Esophagus (tissue), 2 donors: ENCODE measurements at regions not wholly inside any gene's neighbourhood (a gene's known extent, or its start where the extent isn't known, plus 50 kb on each side); places are given as distances from the start of the nearest gene placed in this dataset.
"Not testable (repeated sequence)": the region's sequence is repeated elsewhere in the genome, so short reads cannot be mapped to it uniquely, and the experiment has no call there.

Experiments
- H3K27ac ChIP-seq, 2 donors: one replicate each; pipeline ENCODE4 v1.5.1; 2013; ENCODE audit warnings: low read depth in 2 of 2, mild to moderate bottlenecking in 2 of 2, inconsistent platforms in 1 of 2, low read length in 1 of 2, moderate library complexity in 1 of 2
- H3K27me3 ChIP-seq, 2 donors: one replicate each; pipeline ENCODE4 v1.6.1; 2013; ENCODE audit warnings: low read length in 2 of 2, control low read depth in 1 of 2, mild to moderate bottlenecking in 1 of 2; ENCODE audit not compliant: insufficient read depth in 2 of 2, control insufficient read depth in 1 of 2
- H3K36me3 ChIP-seq, 2 donors: one replicate each; pipeline ENCODE4 v1.6.1; 2013; ENCODE audit warnings: low read length in 1 of 2; ENCODE audit not compliant: control insufficient read depth in 2 of 2, insufficient read depth in 2 of 2
- H3K4me1 ChIP-seq, 2 donors: one replicate each; pipeline ENCODE4 v1.6.1; 2013; ENCODE audit warnings: low read length in 1 of 2; ENCODE audit not compliant: control insufficient read depth in 2 of 2, insufficient read depth in 2 of 2
- H3K4me3 ChIP-seq, 2 donors: one replicate each; pipeline ENCODE4 v1.5.1; 2013; ENCODE audit warnings: low read length in 2 of 2, mild to moderate bottlenecking in 2 of 2, low read depth in 1 of 2, moderate library complexity in 1 of 2
- H3K9me3 ChIP-seq, 2 donors: one replicate each; pipeline ENCODE4 v1.6.1; 2013; ENCODE audit warnings: mild to moderate bottlenecking in 2 of 2, low read depth in 1 of 2, low read length in 1 of 2, moderate library complexity in 1 of 2; ENCODE audit not compliant: control insufficient read depth in 2 of 2, insufficient read depth in 1 of 2
- WGBS, 2 donors: extraction: QIAGEN DNeasy Blood & Tissue Kit; methylation state at CpG; one replicate each; pipeline ENCODE4 v1.1.7; 2013; 5-methylcytosine and 5-hydroxymethylcytosine counted together
- donor health status: healthy with polysubstance abuse.
- donor health status: Bipolar disorder and iron deficiency.

DNA sequence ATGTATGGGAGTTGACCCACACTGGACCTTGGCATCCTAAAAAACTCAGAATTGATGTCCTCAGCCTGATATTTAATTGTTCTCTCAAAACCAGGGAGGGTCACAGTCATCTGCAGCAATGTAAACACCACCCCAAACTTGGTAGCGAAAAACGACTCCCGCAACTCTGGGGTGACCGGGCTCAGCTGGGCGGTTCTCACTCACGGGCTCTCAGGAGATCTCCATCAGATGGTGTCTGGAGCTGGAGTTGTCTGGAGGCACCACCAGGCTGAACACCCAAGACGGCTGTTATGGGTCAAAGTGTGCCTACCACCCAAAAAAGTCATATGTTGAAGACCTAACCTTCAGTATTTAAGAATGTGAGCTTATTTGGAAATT is 50.9 kb upstream of the NXT1 start:
- Histone ChIP-seq H3K27me3 (no peaks in the 10 kb centered on the region), H3K27ac (no peak overlapping the region), H3K4me1 (peaks cover under 1 to 3% of the 10 kb centered on the region in 2 donors), H3K9me3 (no peaks in the 10 kb centered on the region), H3K4me3 (no peak overlapping the region), H3K36me3 (no peaks in the 10 kb centered on the region)
- WGBS, 2 donors: 90 to 94% methylated on average over 7 of the region's 7 CpGs

GRCh38 chr20:23298926-23299672 is 51.5 kb upstream of the NXT1 start:
- no peak overlapping the region for H3K27ac ChIP-seq
- WGBS, 2 donors: 89 to 92% methylated on average over 6 of the region's 6 CpGs

DNA sequence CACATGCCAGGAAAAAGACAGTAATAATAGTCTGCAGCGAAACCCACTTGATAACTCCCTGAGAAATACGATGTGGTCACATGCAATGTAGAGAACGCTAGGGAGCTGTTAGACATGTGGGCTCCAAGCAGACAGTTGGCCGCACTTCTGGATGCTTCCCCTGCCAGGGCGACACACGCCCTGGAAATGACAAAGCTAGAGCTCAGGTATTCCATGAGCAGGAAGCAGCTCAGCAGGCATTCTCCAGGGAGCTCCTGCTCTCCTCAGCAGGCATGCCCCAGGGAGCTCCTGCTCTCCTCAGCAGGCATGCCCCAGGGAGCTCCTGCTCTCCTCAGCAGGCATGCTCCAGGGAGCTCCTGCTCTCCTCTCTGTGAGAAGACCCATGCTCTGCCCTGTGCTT is 52.4 kb upstream of the NXT1 start:
- H3K27ac ChIP-seq: no peak overlapping the region
- H3K4me1 ChIP-seq: peaks cover 0 to 3% of the 10 kb centered on the region in 2 donors
- H3K4me3 ChIP-seq: no peak overlapping the region
- H3K36me3 ChIP-seq: no peaks in the 10 kb centered on the region
- no peaks in the 10 kb centered on the region for H3K9me3 ChIP-seq
- no peaks in the 10 kb centered on the region for H3K27me3 ChIP-seq
- WGBS, 2 donors: 79 to 80% methylated on average over 6 of the region's 6 CpGs

More at GRCh38 chr20:23298926-23299672, 51.5 kb upstream of the NXT1 start:
- Histone ChIP-seq H3K4me3 (no peak overlapping the region), H3K4me1 (peaks cover 0 to 3% of the 10 kb centered on the region in 2 donors), H3K36me3 (no peaks in the 10 kb centered on the region), H3K9me3 (no peaks in the 10 kb centered on the region), H3K27me3 (no peaks in the 10 kb centered on the region)

GRCh38 chr20:23296841-23297701 is 53.5 kb upstream of the NXT1 start:
- WGBS, 2 donors: 60 to 64% methylated on average over 17 of the region's 17 CpGs
- Histone ChIP-seq H3K36me3 (no peaks in the 10 kb centered on the region), H3K27ac (peak overlapping the region; percentile 26 to 48), H3K27me3 (no peaks in the 10 kb centered on the region), H3K9me3 (no peaks in the 10 kb centered on the region), H3K4me1 (peaks cover 0 to 3% of the 10 kb centered on the region in 2 donors), H3K4me3 (no peak overlapping the region)

DNA sequence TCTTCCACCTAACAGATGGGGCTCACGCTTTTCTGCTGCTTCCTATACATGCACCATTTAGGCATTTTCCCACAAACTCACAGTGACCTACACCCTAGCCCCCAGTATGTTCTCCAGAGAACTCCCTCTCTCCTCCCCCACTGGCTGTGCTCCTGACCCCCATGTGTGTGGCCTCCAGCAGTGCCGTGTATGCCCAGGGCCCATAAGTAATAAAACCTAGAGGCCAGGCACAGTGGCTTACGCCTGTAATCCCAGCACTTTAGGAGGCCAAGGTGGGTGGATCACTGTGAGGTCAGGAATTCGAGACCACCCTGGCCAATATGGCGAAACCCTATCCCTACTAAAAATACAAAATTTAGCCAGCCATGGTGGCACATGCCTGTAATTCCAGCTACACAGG is 54.7 kb upstream of the NXT1 start:
- Histone ChIP-seq H3K9me3 (no peaks in the 10 kb centered on the region), H3K27ac (no peak overlapping the region), H3K36me3 (no peaks in the 10 kb centered on the region), H3K4me1 (peaks cover 0 to 3% of the 10 kb centered on the region in 2 donors), H3K27me3 (no peaks in the 10 kb centered on the region), H3K4me3 (no peak overlapping the region)
- 94% methylated on average over 5 of the region's 5 CpGs for WGBS, 2 donors

GRCh38 chr20:23294671-23295070 is 55.9 kb upstream of the NXT1 start:
- Histone ChIP-seq H3K27me3 (no peaks in the 10 kb centered on the region), H3K36me3 (no peaks in the 10 kb centered on the region), H3K9me3 (no peaks in the 10 kb centered on the region), H3K4me3 (no peak overlapping the region), H3K4me1 (peaks cover 0 to 3% of the 10 kb centered on the region in 2 donors), H3K27ac (peak overlapping the region; percentile 28 to 74)
- WGBS, 2 donors: 94 to 95% methylated on average over 10 of the region's 10 CpGs

DNA sequence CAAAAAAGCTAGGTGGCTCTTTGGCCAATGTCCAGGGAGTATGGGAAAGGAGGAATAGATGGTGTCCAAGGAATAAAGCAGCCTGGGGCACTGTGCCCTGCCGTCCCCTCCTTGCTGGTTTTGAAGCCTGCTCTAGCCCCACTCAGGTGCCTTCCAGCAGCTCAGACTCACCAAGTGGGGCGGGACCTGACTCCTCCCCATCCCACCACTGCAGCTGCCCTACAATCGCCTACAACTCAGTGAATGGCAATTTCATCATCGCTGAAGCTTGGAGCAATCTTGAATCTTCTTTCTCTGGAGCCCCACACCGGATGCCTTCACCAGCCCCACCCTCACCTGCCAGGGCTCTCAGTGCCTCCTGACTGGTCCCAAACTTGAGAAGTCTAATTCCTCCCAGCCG is 56.4 kb upstream of the NXT1 start:
- Histone ChIP-seq H3K9me3 (no peaks in the 10 kb centered on the region), H3K36me3 (no peaks in the 10 kb centered on the region), H3K4me3 (no peak overlapping the region), H3K4me1 (peaks cover 0 to 3% of the 10 kb centered on the region in 2 donors), H3K27ac (peak overlapping the region; percentile 28 to 74), H3K27me3 (no peaks in the 10 kb centered on the region)
- 76 to 78% methylated on average over 6 of the region's 6 CpGs for WGBS, 2 donors

DNA sequence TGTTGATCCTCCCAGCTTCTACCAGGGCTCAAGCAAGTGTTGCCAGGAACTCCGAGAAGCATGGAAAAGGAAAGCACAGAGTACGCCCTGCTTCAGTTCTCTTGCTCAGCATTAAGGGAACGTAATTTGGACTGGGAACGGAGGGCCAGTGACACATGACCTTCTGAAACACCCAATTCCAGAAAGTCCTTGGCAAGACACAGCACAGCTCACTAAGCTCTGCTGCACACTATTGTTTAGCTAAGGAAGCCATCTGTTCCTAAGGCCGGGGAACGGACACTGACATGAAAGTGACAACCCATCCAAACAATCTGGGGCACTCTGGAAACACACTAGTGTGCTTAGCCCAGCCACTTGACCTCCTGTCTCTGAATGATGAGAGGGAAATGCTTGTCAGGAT is 56.9 kb upstream of the NXT1 start:
- H3K36me3 ChIP-seq: no peaks in the 10 kb centered on the region
- H3K9me3 ChIP-seq: no peaks in the 10 kb centered on the region
- no peaks in the 10 kb centered on the region for H3K4me1 ChIP-seq
- WGBS, 2 donors: 60 to 63% methylated on average over 6 of the region's 6 CpGs
- no peak overlapping the region for H3K4me3 ChIP-seq
- H3K27ac ChIP-seq: peak overlapping the region; percentile 58 to 74
- H3K27me3 ChIP-seq: no peaks in the 10 kb centered on the region

DNA sequence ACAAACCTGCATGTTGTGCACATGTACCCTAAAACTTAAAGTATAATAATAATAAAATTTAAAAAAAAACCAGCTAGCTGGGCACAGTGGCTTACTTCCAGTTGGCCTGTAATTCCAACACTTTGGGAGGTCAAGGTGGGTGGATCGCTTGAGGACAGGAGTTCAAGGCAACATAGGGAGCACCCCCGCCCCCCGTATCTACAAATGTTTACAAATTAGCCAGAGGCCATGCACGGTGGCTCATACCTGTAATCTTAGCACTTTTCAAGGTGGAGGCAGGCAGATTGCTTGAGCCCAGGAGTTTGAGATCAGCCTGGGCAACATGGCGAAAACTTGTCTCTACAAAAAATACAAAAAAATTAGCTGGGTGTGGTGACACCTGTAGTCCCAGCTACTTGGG is 58.3 kb upstream of the NXT1 start:
- not testable (repeated sequence) for H3K4me1 ChIP-seq, H3K27me3 ChIP-seq, H3K36me3 ChIP-seq, H3K9me3 ChIP-seq, H3K4me3 ChIP-seq, H3K27ac ChIP-seq
- WGBS, 2 donors: 79 to 92% methylated on average over 5 of the region's 5 CpGs
